ENCODE measurements at regions not wholly inside any gene's neighbourhood (a gene's known extent, or its start where the extent isn't known, plus 50 kb on each side); places are given as distances from the start of the nearest gene placed in this dataset.

GRCh38 chr3:67744699-67745098 lies 90.3 kb upstream of the SUCLG2 start:
- ATAC-seq, result no peak
- Mint-ChIP-seq H3K4me3 (no peak overlapping the region), H3K36me3 (peaks cover 2% of the 10 kb centered on the region)

GRCh38 chr3:67739851-67740250 lies 85.4 kb upstream of the SUCLG2 start:
- peaks cover 2% of the 10 kb centered on the region for H3K36me3 Mint-ChIP-seq
- no peaks in the 10 kb centered on the region for H3K27me3 Mint-ChIP-seq
- H3K4me3 Mint-ChIP-seq, result no peak overlapping the region
- H3K9me3 Mint-ChIP-seq (ENCODE audit: low read depth), result peaks cover 2% of the 10 kb centered on the region
- ATAC-seq, result no peak
- no peak for DNase-seq
- H3K4me1 Mint-ChIP-seq, result peaks cover 5% of the 10 kb centered on the region
- no peak overlapping the region for H3K27ac Mint-ChIP-seq
- CTCF ChIA-PET, result no interaction called here

More at GRCh38 chr3:67744699-67745098, 90.3 kb upstream of the SUCLG2 start:
- Mint-ChIP-seq H3K27me3 (no peaks in the 10 kb centered on the region), H3K27ac (no peak overlapping the region), H3K4me1 (no peaks in the 10 kb centered on the region), H3K9me3 (ENCODE audit: low read depth) (peaks cover 2% of the 10 kb centered on the region)
- CTCF ChIA-PET, result no interaction called here
- no peak for DNase-seq

- Mint-ChIP-seq H3K36me3 (peaks cover 4% of the 10 kb centered on the region), H3K27me3 (no peaks in the 10 kb centered on the region), H3K9me3 (ENCODE audit: low read depth) (peaks cover under 1% of the 10 kb centered on the region), H3K4me3 (no peak overlapping the region), H3K4me1 (peaks cover 5% of the 10 kb centered on the region), H3K27ac (no peak overlapping the region)
- DNase-seq (no peak), ATAC-seq (no peak)
- CTCF ChIA-PET, result no interaction called here
Observed at GRCh38 chr3:67737906-67738865, 83.8 kb upstream of the SUCLG2 start.

GRCh38 chr3:67737140-67737539 lies 82.7 kb upstream of the SUCLG2 start:
- Mint-ChIP-seq H3K4me3 (no peak overlapping the region), H3K36me3 (peaks cover 4% of the 10 kb centered on the region), H3K4me1 (peaks cover 5% of the 10 kb centered on the region), H3K27me3 (no peaks in the 10 kb centered on the region), H3K27ac (no peak overlapping the region), H3K9me3 (ENCODE audit: low read depth) (no peaks in the 10 kb centered on the region)
- no peak for ATAC-seq
- CTCF ChIA-PET, result no interaction called here
- no peak for DNase-seq

GRCh38 chr3:67733269-67733950 lies 79.0 kb upstream of the SUCLG2 start:
- H3K27me3 Mint-ChIP-seq, result no peaks in the 10 kb centered on the region
- peaks cover 4% of the 10 kb centered on the region for H3K36me3 Mint-ChIP-seq
- H3K9me3 Mint-ChIP-seq (ENCODE audit: low read depth), result no peaks in the 10 kb centered on the region
- CTCF ChIA-PET, result no interaction called here
- peaks cover 5% of the 10 kb centered on the region for H3K4me1 Mint-ChIP-seq
- H3K4me3 Mint-ChIP-seq, result no peak overlapping the region
- no peak for ATAC-seq
- no peak for DNase-seq
- H3K27ac Mint-ChIP-seq, result no peak overlapping the region

- Mint-ChIP-seq H3K27ac (no peak overlapping the region), H3K9me3 (ENCODE audit: low read depth) (peaks cover 7% of the 10 kb centered on the region), H3K4me3 (no peak overlapping the region), H3K36me3 (peaks cover 9% of the 10 kb centered on the region), H3K4me1 (no peaks in the 10 kb centered on the region), H3K27me3 (no peaks in the 10 kb centered on the region)
- no peak for DNase-seq
- no peak for ATAC-seq
- CTCF ChIA-PET, result no interaction called here
Observed at GRCh38 chr3:67724434-67724833, 70.0 kb upstream of the SUCLG2 start.

GRCh38 chr3:67723863-67724262 lies 69.5 kb upstream of the SUCLG2 start:
- no peak for ATAC-seq
- CTCF ChIA-PET, result no interaction called here

GRCh38 chr3:67719333-67719732 lies 64.9 kb upstream of the SUCLG2 start:
- Mint-ChIP-seq H3K9me3 (ENCODE audit: low read depth) (peaks cover 7% of the 10 kb centered on the region), H3K27me3 (no peaks in the 10 kb centered on the region), H3K27ac (no peak overlapping the region), H3K4me1 (no peaks in the 10 kb centered on the region), H3K36me3 (peaks cover 9% of the 10 kb centered on the region), H3K4me3 (no peak overlapping the region)
- ATAC-seq (no peak), DNase-seq (no peak)
- CTCF ChIA-PET, result no interaction called here

More at GRCh38 chr3:67723863-67724262, 69.5 kb upstream of the SUCLG2 start:
- peaks cover 7% of the 10 kb centered on the region for H3K9me3 Mint-ChIP-seq (ENCODE audit: low read depth)
- H3K4me3 Mint-ChIP-seq, result no peak overlapping the region
- no peaks in the 10 kb centered on the region for H3K27me3 Mint-ChIP-seq
- H3K36me3 Mint-ChIP-seq, result peaks cover 9% of the 10 kb centered on the region
- no peak for DNase-seq
- no peak overlapping the region for H3K27ac Mint-ChIP-seq
- no peaks in the 10 kb centered on the region for H3K4me1 Mint-ChIP-seq

- CTCF ChIA-PET, result no interaction called here
- ATAC-seq (no peak), DNase-seq (no peak)
- Mint-ChIP-seq H3K27me3 (no peaks in the 10 kb centered on the region), H3K4me1 (no peaks in the 10 kb centered on the region), H3K9me3 (ENCODE audit: low read depth) (peaks cover 2% of the 10 kb centered on the region), H3K36me3 (peaks cover 1% of the 10 kb centered on the region), H3K4me3 (no peak overlapping the region), H3K27ac (no peak overlapping the region)
Observed at GRCh38 chr3:67715971-67716370, 61.6 kb upstream of the SUCLG2 start.

GRCh38 chr3:67713764-67714469 lies 59.5 kb upstream of the SUCLG2 start:
- Mint-ChIP-seq H3K9me3 (ENCODE audit: low read depth) (no peaks in the 10 kb centered on the region), H3K4me3 (no peak overlapping the region), H3K27ac (no peak overlapping the region), H3K36me3 (no peaks in the 10 kb centered on the region), H3K27me3 (no peaks in the 10 kb centered on the region), H3K4me1 (no peaks in the 10 kb centered on the region)
- no peak for DNase-seq
- CTCF ChIA-PET, result no interaction called here
- no peak for ATAC-seq

- H3K4me1 Mint-ChIP-seq, result no peaks in the 10 kb centered on the region
- ATAC-seq (no peak), DNase-seq (no peak)
- no peaks in the 10 kb centered on the region for H3K9me3 Mint-ChIP-seq (ENCODE audit: low read depth)
- no peaks in the 10 kb centered on the region for H3K27me3 Mint-ChIP-seq
- CTCF ChIA-PET, result no interaction called here
- H3K27ac Mint-ChIP-seq, result no peak overlapping the region
- no peaks in the 10 kb centered on the region for H3K36me3 Mint-ChIP-seq
- no peak overlapping the region for H3K4me3 Mint-ChIP-seq
Observed at GRCh38 chr3:67712259-67712658, 57.8 kb upstream of the SUCLG2 start.

- no peaks in the 10 kb centered on the region for H3K9me3 Mint-ChIP-seq (ENCODE audit: low read depth)
- no peak overlapping the region for H3K27ac Mint-ChIP-seq
- no peak overlapping the region for H3K4me3 Mint-ChIP-seq
- CTCF ChIA-PET, result interaction anchor here (0.9 kb wide), 1 partner anchor 597 kb away, joined by 3 read pairs; no protein-coding TSS in a partner anchor
- no peaks in the 10 kb centered on the region for H3K36me3 Mint-ChIP-seq
- no peaks in the 10 kb centered on the region for H3K4me1 Mint-ChIP-seq
- DNase-seq (no peak), ATAC-seq (no peak)
- H3K27me3 Mint-ChIP-seq, result no peaks in the 10 kb centered on the region
Observed at GRCh38 chr3:67710396-67710795, 56.0 kb upstream of the SUCLG2 start.

- DNase-seq, result no peak
- H3K27me3 Mint-ChIP-seq, result no peaks in the 10 kb centered on the region
- no peaks in the 10 kb centered on the region for H3K4me1 Mint-ChIP-seq
- no peak overlapping the region for H3K27ac Mint-ChIP-seq
- no peak for ATAC-seq
- H3K36me3 Mint-ChIP-seq, result no peaks in the 10 kb centered on the region
- H3K9me3 Mint-ChIP-seq (ENCODE audit: low read depth), result no peaks in the 10 kb centered on the region
- CTCF ChIA-PET, result no interaction called here
- H3K4me3 Mint-ChIP-seq, result no peak overlapping the region
Observed at GRCh38 chr3:67706934-67707333, 52.5 kb upstream of the SUCLG2 start.
